Mesenchymal stem cell (in vitro differentiated cells and primary cell): ENCODE measurements at regions not wholly inside any gene's neighbourhood (a gene's known extent, or its start where the extent isn't known, plus 50 kb on each side); places are given as distances from the start of the nearest gene placed in this dataset.
"Not testable (repeated sequence)": the region's sequence is repeated elsewhere in the genome, so short reads cannot be mapped to it uniquely, and the experiment has no call there.

Source experiments
- DNase-seq: peaks from one replicate; pipeline ENCODE4 v3.0.0-alpha.2; 2013
- H2AFZ ChIP-seq: one replicate; pipeline ENCODE4 v1.6.1; 2013; ENCODE audit warnings: low read depth, mild to moderate bottlenecking, control low read depth, inconsistent platforms, low read length, moderate library complexity
- H2AK5ac ChIP-seq: 2 replicates; pipeline ENCODE4 v1.6.1; 2013; ENCODE audit warnings: low read length, moderate library complexity, mild to moderate bottlenecking, inconsistent platforms; ENCODE audit not compliant: severe bottlenecking
- H2BK120ac ChIP-seq: one replicate; pipeline ENCODE4 v1.6.1; 2013; ENCODE audit warnings: low read depth, mild to moderate bottlenecking, inconsistent platforms, low read length, moderate library complexity
- H2BK12ac ChIP-seq, 2 experiments: one replicate each; pipeline ENCODE4 v1.6.1; 2013; ENCODE audit warnings: inconsistent platforms in 2 of 2, low read length in 2 of 2, mild to moderate bottlenecking in 2 of 2, moderate library complexity in 2 of 2, control low read depth in 1 of 2
- H2BK15ac ChIP-seq: one replicate; pipeline ENCODE4 v1.6.1; 2013; ENCODE audit warnings: mild to moderate bottlenecking, low read depth, inconsistent platforms; ENCODE audit not compliant: poor library complexity, severe bottlenecking
- H2BK5ac ChIP-seq: 2 replicates; pipeline ENCODE4 v1.6.1; 2013; ENCODE audit warnings: low read depth, mild to moderate bottlenecking, low read length, control low read depth, inconsistent platforms; ENCODE audit not compliant: poor library complexity, severe bottlenecking
- H3K14ac ChIP-seq, 2 experiments: one replicate each; pipeline ENCODE4 v1.6.1; 2013; ENCODE audit warnings: inconsistent platforms in 2 of 2, low read length in 2 of 2, control low read depth in 1 of 2, mild to moderate bottlenecking in 1 of 2, moderate library complexity in 1 of 2
- H3K18ac ChIP-seq, 2 experiments: one replicate each; pipeline ENCODE4 v1.6.1; 2013; ENCODE audit warnings: inconsistent platforms in 2 of 2, low read length in 2 of 2, control low read depth in 1 of 2, low read depth in 1 of 2, mild to moderate bottlenecking in 1 of 2
- H3K23ac ChIP-seq, 2 experiments: one replicate each; pipeline ENCODE4 v1.6.1; 2013; ENCODE audit warnings: inconsistent platforms in 2 of 2, low read length in 2 of 2, mild to moderate bottlenecking in 2 of 2, moderate library complexity in 2 of 2, control low read depth in 1 of 2
- H3K27ac ChIP-seq: 2 replicates; pipeline ENCODE4 v1.5.1; 2013; ENCODE audit warnings: mild to moderate bottlenecking, moderate library complexity, low read length, control low read depth, inconsistent platforms; ENCODE audit not compliant: poor library complexity, severe bottlenecking
- H3K27me3 ChIP-seq, 2 experiments: 2 replicates each; pipeline versions ENCODE4 v1.6.1 to v1.7.0; 2013; ENCODE audit warnings: low read length in 2 of 2, mild to moderate bottlenecking in 2 of 2, moderate library complexity in 2 of 2, control low read depth in 1 of 2, inconsistent platforms in 1 of 2; ENCODE audit not compliant: control insufficient read depth in 1 of 2, insufficient read depth in 1 of 2
- H3K36me3 ChIP-seq, 2 experiments: 2 replicates each; pipeline versions ENCODE4 v1.6.1 to v1.7.0; 2013; ENCODE audit warnings: low read length in 2 of 2, control low read depth in 1 of 2, inconsistent platforms in 1 of 2, low read depth in 1 of 2, mild to moderate bottlenecking in 1 of 2; ENCODE audit not compliant: insufficient read depth in 2 of 2, control insufficient read depth in 1 of 2
- H3K4ac ChIP-seq, 2 experiments: one replicate each; pipeline ENCODE4 v1.6.1; 2013; ENCODE audit warnings: inconsistent platforms in 2 of 2, low read length in 2 of 2, mild to moderate bottlenecking in 2 of 2, moderate library complexity in 2 of 2, control low read depth in 1 of 2, low read depth in 1 of 2
- H3K4me1 ChIP-seq: 2 replicates; pipeline ENCODE4 v1.6.1; 2013; ENCODE audit warnings: low read depth, low read length, control low read depth; ENCODE audit not compliant: control insufficient read depth, insufficient read depth
- H3K4me2 ChIP-seq: 2 replicates; pipeline ENCODE4 v1.6.1; 2013; ENCODE audit warnings: low read length, mild to moderate bottlenecking, inconsistent platforms; ENCODE audit not compliant: poor library complexity, severe bottlenecking
- H3K4me3 ChIP-seq, 2 experiments: 2 replicates each; pipeline versions ENCODE4 v1.5.1 to v1.7.0; 2013; ENCODE audit warnings: low read length in 2 of 2, mild to moderate bottlenecking in 2 of 2, control low read depth in 1 of 2, low read depth in 1 of 2; ENCODE audit not compliant: insufficient read depth in 1 of 2
- H3K79me1 ChIP-seq: replicated peaks from 2 replicates; pipeline ENCODE4 v1.6.1; 2013; ENCODE audit warnings: mild to moderate bottlenecking, control low read depth, low read length, inconsistent platforms; ENCODE audit not compliant: poor library complexity, severe bottlenecking
- H3K9ac ChIP-seq: 2 replicates; pipeline ENCODE4 v1.7.0; 2013; ENCODE audit warnings: mild to moderate bottlenecking, low read length, moderate library complexity
- H3K9me3 ChIP-seq: 2 replicates; pipeline ENCODE4 v1.7.0; 2013; ENCODE audit warnings: mild to moderate bottlenecking, low read length; ENCODE audit not compliant: control insufficient read depth
- H4K8ac ChIP-seq: one replicate; pipeline ENCODE4 v1.6.1; 2013; ENCODE audit warnings: inconsistent platforms, mild to moderate bottlenecking, low read length, moderate library complexity
- H4K91ac ChIP-seq: one replicate; pipeline ENCODE4 v1.6.1; 2013; ENCODE audit warnings: mild to moderate bottlenecking, low read length, inconsistent platforms
- WGBS: methylation state at CpG from one replicate; pipeline ENCODE4 v1.1.7; 2013; ENCODE audit warnings: mixed read lengths; 5-methylcytosine and 5-hydroxymethylcytosine counted together

DNA sequence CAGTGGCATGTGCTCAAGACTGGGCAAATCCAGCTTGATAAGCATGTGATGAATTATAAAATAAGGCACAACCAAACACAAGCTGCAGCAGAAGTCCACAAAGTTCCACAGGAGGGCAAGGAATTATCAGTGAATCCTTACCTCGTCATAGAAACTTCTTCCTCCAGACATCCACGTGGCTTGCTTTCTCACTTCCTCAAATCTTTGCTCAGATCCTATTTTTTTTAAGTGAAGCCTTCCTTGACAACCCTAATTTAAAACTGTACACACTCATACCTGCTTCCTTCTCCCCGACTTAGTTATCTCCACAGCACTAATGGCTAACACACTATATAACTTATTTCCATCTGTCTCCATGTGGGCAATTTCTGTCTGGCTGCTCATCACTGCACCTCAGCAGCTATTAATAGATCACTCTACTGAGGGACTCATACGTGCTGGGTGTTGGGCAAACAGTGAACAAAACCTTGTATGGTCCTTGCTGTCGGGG lies 320.7 kb downstream of the KLF13 start:
- not testable (repeated sequence) for H2AFZ ChIP-seq, H2BK12ac ChIP-seq, H3K4me3 ChIP-seq, H4K91ac ChIP-seq, H3K27me3 ChIP-seq, H2BK5ac ChIP-seq, H3K4me2 ChIP-seq, H3K14ac ChIP-seq, DNase-seq, H2AK5ac ChIP-seq, H2BK120ac ChIP-seq, H3K9ac ChIP-seq, H3K36me3 ChIP-seq, H3K9me3 ChIP-seq, H3K18ac ChIP-seq, H3K4ac ChIP-seq, H3K79me1 ChIP-seq, H3K27ac ChIP-seq, H3K4me1 ChIP-seq, H4K8ac ChIP-seq, H2BK15ac ChIP-seq, H3K23ac ChIP-seq
- 71% methylated on average over 3 of the region's 5 CpGs for WGBS

DNA sequence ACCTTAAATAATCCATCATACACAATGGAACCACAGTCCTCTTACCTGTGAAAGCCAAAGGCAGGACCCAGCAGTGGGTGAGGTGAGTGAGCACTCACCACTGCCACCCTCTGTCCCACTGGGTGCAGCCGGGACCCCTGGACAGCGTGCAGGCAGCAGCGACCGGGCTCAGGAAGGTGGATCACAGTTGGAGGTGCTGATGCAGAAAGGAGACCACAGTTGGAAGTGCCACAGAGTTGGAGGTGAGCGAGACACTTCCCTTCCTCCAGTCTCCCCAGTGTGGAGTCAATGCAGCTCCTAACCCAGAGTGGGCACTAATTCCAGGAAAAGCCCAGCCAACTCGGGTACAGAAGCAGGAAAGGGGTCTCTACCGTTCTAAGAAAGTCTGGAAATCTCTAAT lies 323.0 kb downstream of the KLF13 start:
- not testable (repeated sequence) for H3K9me3 ChIP-seq, H3K9ac ChIP-seq, H2BK120ac ChIP-seq, H3K4me2 ChIP-seq, H3K4me3 ChIP-seq, H3K27ac ChIP-seq, H3K4ac ChIP-seq, DNase-seq, H3K27me3 ChIP-seq, H2AFZ ChIP-seq, H2BK5ac ChIP-seq, H3K4me1 ChIP-seq, H2BK12ac ChIP-seq, H3K36me3 ChIP-seq, H3K79me1 ChIP-seq, H3K23ac ChIP-seq, H3K14ac ChIP-seq, H4K91ac ChIP-seq, H2AK5ac ChIP-seq, H3K18ac ChIP-seq, H2BK15ac ChIP-seq, H4K8ac ChIP-seq
- WGBS, result 79% methylated on average over 5 of the region's 7 CpGs

DNA sequence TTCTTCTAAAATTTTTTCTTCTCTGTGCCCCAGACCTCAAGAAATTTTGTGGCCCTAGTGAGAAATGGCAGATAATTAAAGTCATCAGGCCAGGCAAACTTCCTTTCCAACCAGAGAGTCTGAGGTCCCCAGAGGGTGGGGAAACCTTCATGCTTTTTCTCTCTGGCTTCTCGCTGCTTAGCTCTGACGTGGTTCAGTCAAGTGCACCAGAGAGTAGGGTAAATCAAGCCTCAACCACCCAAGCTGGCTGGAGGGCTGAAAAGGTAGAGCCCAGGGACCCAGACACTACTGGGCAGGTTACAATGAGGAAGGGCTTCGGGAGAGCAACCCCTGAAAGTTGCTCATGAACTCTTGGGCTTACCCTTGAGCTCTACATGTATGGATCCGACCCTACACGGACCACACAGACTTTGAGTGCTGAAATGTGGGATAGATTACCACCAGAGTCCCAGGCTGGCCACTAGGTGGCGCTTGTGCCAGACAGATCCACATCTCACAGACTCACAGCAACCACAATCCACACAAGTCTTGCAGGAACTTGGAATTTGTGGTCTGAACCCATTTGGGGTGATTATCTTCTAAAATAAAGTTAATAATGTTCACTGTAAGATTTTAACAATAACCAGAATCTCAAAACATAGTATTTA lies 323.5 kb downstream of the KLF13 start:
- H2BK5ac ChIP-seq, H3K9me3 ChIP-seq, H2BK12ac ChIP-seq, H4K91ac ChIP-seq, H3K4ac ChIP-seq, H2AFZ ChIP-seq, H3K36me3 ChIP-seq, H3K27ac ChIP-seq, H3K4me3 ChIP-seq, H3K4me2 ChIP-seq, H3K23ac ChIP-seq, H3K79me1 ChIP-seq, H3K14ac ChIP-seq, H2BK15ac ChIP-seq, H3K9ac ChIP-seq, H2AK5ac ChIP-seq, H3K27me3 ChIP-seq, H3K18ac ChIP-seq, H2BK120ac ChIP-seq, H3K4me1 ChIP-seq, DNase-seq, H4K8ac ChIP-seq: not testable (repeated sequence)
- WGBS, result no CpG with 5 or more reads among the region's 6 CpGs

DNA sequence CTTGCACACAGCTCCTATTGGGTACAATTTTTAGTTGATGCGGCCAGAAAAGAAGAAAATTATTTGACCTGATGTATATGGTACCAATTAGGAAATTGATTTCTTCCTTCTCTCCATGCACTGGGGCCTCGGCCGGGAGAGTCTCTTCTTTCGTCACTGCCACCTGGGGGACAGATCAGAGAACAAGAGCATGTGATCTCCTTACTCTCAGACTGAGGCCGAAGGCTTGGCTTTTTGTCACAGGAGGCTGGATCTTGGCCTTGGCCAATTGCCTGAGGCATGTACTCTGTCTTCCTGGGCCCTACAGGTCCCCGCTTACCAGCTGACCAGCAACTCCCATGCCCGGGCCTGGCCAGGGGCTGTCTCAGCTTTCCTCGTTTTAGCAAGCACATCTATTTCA lies 330.3 kb downstream of the KLF13 start:
- 66% methylated on average over 7 of the region's 8 CpGs for WGBS
- H3K27me3 ChIP-seq, H2BK5ac ChIP-seq, DNase-seq, H4K91ac ChIP-seq, H2AFZ ChIP-seq, H3K4me2 ChIP-seq, H3K79me1 ChIP-seq, H2BK120ac ChIP-seq, H3K9ac ChIP-seq, H2BK15ac ChIP-seq, H3K23ac ChIP-seq, H3K4me1 ChIP-seq, H3K9me3 ChIP-seq, H3K4me3 ChIP-seq, H2BK12ac ChIP-seq, H3K36me3 ChIP-seq, H3K27ac ChIP-seq, H3K4ac ChIP-seq, H3K14ac ChIP-seq, H3K18ac ChIP-seq, H4K8ac ChIP-seq, H2AK5ac ChIP-seq: not testable (repeated sequence)
